ENCODE measurements at regions not wholly inside any gene's neighbourhood (a gene's known extent, or its start where the extent isn't known, plus 50 kb on each side); places are given as distances from the start of the nearest gene placed in this dataset.
A peak's percentile ranks its signal among the peaks of the same experiment; 100 is the strongest.

DNA sequence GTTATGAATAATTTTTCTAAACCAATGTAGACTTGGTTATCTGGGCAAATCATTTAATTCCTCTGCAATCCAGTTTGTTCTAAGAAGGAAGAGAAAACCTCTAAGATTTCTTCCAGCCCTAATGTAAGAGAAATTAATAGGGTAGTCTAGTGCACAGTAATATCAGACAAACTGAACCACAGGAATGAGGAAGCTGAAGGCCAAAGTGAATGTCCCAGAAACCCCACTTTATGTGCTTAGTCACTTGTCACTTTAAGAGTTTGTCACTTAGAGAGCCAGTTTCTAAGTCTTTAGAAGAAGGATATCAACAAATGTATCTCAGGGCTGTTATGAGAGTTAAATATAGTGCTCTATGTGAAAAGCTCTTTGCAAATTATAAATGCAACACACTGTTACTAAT lies 750.6 kb downstream of the DIAPH3 start:
- no peaks in the 10 kb centered on the region for H3K27me3 ChIP-seq (ENCODE audit: insufficient read depth, poor library complexity, severe bottlenecking)
- no peak overlapping the region for H3K27ac ChIP-seq (replicated peaks)
- no peak overlapping the region for H3K4me3 ChIP-seq (replicated peaks; ENCODE audit: insufficient read depth, low read length)
- peak in 1 of 2 experiments; percentile 49 for DNase-seq (ENCODE audit: low read depth in 1 of 2, low spot score in 1 of 2)
- peak; percentile 54; the same call in 1 of the 2 replicates for TF ChIP-seq SPI1 (IDR thresholded peaks at IDR 0.05; ENCODE audit: borderline replicate concordance, low read depth)
- TF ChIP-seq, protein P1, sequence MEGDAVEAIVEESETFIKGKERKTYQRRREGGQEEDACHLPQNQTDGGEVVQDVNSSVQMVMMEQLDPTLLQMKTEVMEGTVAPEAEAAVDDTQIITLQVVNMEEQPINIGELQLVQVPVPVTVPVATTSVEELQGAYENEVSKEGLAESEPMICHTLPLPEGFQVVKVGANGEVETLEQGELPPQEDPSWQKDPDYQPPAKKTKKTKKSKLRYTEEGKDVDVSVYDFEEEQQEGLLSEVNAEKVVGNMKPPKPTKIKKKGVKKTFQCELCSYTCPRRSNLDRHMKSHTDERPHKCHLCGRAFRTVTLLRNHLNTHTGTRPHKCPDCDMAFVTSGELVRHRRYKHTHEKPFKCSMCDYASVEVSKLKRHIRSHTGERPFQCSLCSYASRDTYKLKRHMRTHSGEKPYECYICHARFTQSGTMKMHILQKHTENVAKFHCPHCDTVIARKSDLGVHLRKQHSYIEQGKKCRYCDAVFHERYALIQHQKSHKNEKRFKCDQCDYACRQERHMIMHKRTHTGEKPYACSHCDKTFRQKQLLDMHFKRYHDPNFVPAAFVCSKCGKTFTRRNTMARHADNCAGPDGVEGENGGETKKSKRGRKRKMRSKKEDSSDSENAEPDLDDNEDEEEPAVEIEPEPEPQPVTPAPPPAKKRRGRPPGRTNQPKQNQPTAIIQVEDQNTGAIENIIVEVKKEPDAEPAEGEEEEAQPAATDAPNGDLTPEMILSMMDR (IDR thresholded peaks at IDR 0.05; ENCODE audit: insufficient read depth, low read length): no peak

DNA sequence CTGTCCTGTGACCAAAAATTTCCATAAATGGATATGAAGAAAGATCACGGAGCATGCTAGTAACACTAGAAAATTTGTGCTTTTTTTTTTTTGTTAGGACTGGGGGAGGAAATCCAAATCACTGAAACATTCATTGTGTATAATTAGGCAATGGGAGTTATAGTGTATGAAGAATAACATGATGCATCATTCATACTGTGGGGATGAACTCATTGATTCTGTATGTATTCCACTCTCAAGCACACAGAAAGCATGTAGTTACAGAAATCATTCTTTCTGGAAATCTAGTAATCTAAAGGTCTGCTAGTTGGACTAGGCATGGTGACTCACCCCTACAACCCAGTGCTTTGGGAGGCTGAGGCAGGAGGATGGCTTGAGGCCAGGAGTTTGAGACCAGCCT lies 749.7 kb downstream of the DIAPH3 start:
- no peak for DNase-seq (ENCODE audit: low read depth in 1 of 2, low spot score in 1 of 2)
- H3K4me3 ChIP-seq (replicated peaks; ENCODE audit: insufficient read depth, low read length): no peak overlapping the region
- H3K27ac ChIP-seq (replicated peaks): no peak overlapping the region
- H3K27me3 ChIP-seq (ENCODE audit: insufficient read depth, poor library complexity, severe bottlenecking): no peaks in the 10 kb centered on the region
- TF ChIP-seq, protein P1 (IDR thresholded peaks at IDR 0.05; ENCODE audit: insufficient read depth, low read length): no peak
- TF ChIP-seq POLR2AphosphoS5 (IDR thresholded peaks at IDR 0.05; ENCODE audit: low read depth) (no peak), GABPA (IDR thresholded peaks at IDR 0.05; ENCODE audit: low read depth) (no peak), SPI1 (IDR thresholded peaks at IDR 0.05; ENCODE audit: borderline replicate concordance, low read depth) (no peak)
- TF ChIP-seq, protein P2, sequence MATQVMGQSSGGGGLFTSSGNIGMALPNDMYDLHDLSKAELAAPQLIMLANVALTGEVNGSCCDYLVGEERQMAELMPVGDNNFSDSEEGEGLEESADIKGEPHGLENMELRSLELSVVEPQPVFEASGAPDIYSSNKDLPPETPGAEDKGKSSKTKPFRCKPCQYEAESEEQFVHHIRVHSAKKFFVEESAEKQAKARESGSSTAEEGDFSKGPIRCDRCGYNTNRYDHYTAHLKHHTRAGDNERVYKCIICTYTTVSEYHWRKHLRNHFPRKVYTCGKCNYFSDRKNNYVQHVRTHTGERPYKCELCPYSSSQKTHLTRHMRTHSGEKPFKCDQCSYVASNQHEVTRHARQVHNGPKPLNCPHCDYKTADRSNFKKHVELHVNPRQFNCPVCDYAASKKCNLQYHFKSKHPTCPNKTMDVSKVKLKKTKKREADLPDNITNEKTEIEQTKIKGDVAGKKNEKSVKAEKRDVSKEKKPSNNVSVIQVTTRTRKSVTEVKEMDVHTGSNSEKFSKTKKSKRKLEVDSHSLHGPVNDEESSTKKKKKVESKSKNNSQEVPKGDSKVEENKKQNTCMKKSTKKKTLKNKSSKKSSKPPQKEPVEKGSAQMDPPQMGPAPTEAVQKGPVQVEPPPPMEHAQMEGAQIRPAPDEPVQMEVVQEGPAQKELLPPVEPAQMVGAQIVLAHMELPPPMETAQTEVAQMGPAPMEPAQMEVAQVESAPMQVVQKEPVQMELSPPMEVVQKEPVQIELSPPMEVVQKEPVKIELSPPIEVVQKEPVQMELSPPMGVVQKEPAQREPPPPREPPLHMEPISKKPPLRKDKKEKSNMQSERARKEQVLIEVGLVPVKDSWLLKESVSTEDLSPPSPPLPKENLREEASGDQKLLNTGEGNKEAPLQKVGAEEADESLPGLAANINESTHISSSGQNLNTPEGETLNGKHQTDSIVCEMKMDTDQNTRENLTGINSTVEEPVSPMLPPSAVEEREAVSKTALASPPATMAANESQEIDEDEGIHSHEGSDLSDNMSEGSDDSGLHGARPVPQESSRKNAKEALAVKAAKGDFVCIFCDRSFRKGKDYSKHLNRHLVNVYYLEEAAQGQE (IDR thresholded peaks at IDR 0.05; ENCODE audit: insufficient replicate concordance, low read depth): no peak

DNA sequence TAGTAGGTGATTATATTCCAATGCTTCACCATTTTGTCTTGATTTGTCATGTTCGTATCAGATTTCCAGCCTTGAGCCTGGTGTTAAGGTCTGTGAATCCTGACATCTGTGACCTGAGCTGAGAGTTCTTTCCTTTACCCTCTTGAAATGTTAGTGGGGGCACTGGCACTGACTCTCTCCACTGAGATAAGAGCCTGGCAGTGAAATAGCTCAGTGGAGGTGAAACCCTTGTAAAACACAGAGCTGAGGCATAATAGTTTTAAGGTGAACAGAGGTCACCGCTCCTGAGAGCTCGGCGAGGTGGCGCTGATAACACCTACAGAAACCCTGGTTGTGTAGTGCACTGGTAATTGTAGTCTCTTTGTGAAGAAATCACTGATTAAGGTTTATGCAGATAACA lies 748.2 kb downstream of the DIAPH3 start:
- H3K4me3 ChIP-seq (replicated peaks; ENCODE audit: insufficient read depth, low read length): no peak overlapping the region
- no peaks in the 10 kb centered on the region for H3K27me3 ChIP-seq (ENCODE audit: insufficient read depth, poor library complexity, severe bottlenecking)
- H3K27ac ChIP-seq (replicated peaks): no peak overlapping the region
- TF ChIP-seq SPI1 (IDR thresholded peaks at IDR 0.05; ENCODE audit: borderline replicate concordance, low read depth) (no peak), GABPA (IDR thresholded peaks at IDR 0.05; ENCODE audit: low read depth) (no peak), POLR2AphosphoS5 (IDR thresholded peaks at IDR 0.05; ENCODE audit: low read depth) (no peak)
- TF ChIP-seq, protein P1 (IDR thresholded peaks at IDR 0.05; ENCODE audit: insufficient read depth, low read length): no peak
- TF ChIP-seq, protein P2 (IDR thresholded peaks at IDR 0.05; ENCODE audit: insufficient replicate concordance, low read depth): no peak
- no peak for DNase-seq (ENCODE audit: low read depth in 1 of 2, low spot score in 1 of 2)

DNA sequence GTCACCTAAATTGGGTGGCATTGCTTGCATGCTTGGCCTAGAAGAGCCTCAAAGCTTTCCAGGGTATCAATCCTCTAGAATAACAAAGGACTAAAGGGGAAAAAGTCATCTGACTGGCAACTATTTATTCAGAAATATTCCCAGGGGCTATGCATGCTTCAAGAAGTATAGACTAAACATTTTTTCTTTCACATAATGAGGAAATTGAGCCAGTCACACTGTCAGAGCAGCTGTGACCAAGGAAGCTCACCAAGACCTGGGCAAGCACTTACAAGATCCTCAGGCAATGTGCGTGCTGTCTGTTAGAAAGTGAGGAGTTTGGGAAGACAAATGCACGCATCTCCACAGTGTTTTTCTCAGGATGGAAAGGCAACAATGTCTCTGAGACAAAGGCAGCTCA lies 747.2 kb downstream of the DIAPH3 start:
- H3K27me3 ChIP-seq (ENCODE audit: insufficient read depth, poor library complexity, severe bottlenecking): no peaks in the 10 kb centered on the region
- H3K4me3 ChIP-seq (replicated peaks; ENCODE audit: insufficient read depth, low read length): no peak overlapping the region
- DNase-seq (ENCODE audit: low read depth in 1 of 2, low spot score in 1 of 2): no peak
- no peak overlapping the region for H3K27ac ChIP-seq (replicated peaks)
- TF ChIP-seq POLR2AphosphoS5 (IDR thresholded peaks at IDR 0.05; ENCODE audit: low read depth) (no peak), GABPA (IDR thresholded peaks at IDR 0.05; ENCODE audit: low read depth) (no peak), SPI1 (IDR thresholded peaks at IDR 0.05; ENCODE audit: borderline replicate concordance, low read depth) (no peak)
- TF ChIP-seq, protein P2 (IDR thresholded peaks at IDR 0.05; ENCODE audit: insufficient replicate concordance, low read depth): no peak
- TF ChIP-seq, protein P1 (IDR thresholded peaks at IDR 0.05; ENCODE audit: insufficient read depth, low read length): no peak

All from HL-60 (cell line).